OCI-LY1 (cell line): ENCODE measurements at regions not wholly inside any gene's neighbourhood (a gene's known extent, or its start where the extent isn't known, plus 50 kb on each side); places are given as distances from the start of the nearest gene placed in this dataset.

Experiments used
- H2AFZ ChIP-seq: fragments of 200-600 bp; sonication (generic), shearing (Covaris generic); 2 replicates; pipeline ENCODE4 v1.6.0; 2014; ENCODE audit warnings: antibody characterized with exemption, mild to moderate bottlenecking, low read length
- H3F3A ChIP-seq: fragments of 200-600 bp; sonication (generic), shearing (Covaris generic); 2 replicates; pipeline ENCODE4 v1.6.0; 2014; ENCODE audit warnings: mild to moderate bottlenecking, antibody characterized with exemption, low read length, moderate library complexity; ENCODE audit not compliant: insufficient read depth
- H3K27ac ChIP-seq: fragments of 200-600 bp; sonication (generic); 2 replicates; pipeline ENCODE4 v1.5.1; 2014; ENCODE audit warnings: low read length, mixed run types, mild to moderate bottlenecking, low read depth; ENCODE audit not compliant: poor library complexity, severe bottlenecking
- H3K27me3 ChIP-seq: fragments of 200-600 bp; sonication (generic); 2 replicates; pipeline ENCODE4 v1.6.0; 2014; ENCODE audit warnings: antibody characterized with exemption, mild to moderate bottlenecking, low read length, moderate library complexity; ENCODE audit not compliant: insufficient read depth
- H3K36me3 ChIP-seq: fragments of 200-600 bp; sonication (generic); 2 replicates; pipeline ENCODE4 v1.6.1; 2014; ENCODE audit warnings: mild to moderate bottlenecking, antibody characterized with exemption, low read length, moderate library complexity, mixed read lengths; ENCODE audit not compliant: insufficient read depth
- H3K4me1 ChIP-seq: fragments of 200-600 bp; sonication (generic); 2 replicates; pipeline ENCODE4 v1.5.1; 2014; ENCODE audit warnings: mild to moderate bottlenecking, low read length, moderate library complexity; ENCODE audit not compliant: insufficient read depth, severe bottlenecking
- H3K4me2 ChIP-seq: fragments of 200-600 bp; sonication (generic), shearing (Covaris generic); 2 replicates; pipeline ENCODE4 v1.6.1; 2014; ENCODE audit warnings: low read length
- H3K4me3 ChIP-seq: fragments of 200-600 bp; sonication (generic); 2 replicates; pipeline ENCODE4 v1.5.1; 2014; ENCODE audit warnings: low read length, low read depth, mild to moderate bottlenecking, mixed read lengths; ENCODE audit not compliant: poor library complexity, severe bottlenecking
- H3K79me2 ChIP-seq: fragments of 200-600 bp; shearing (Covaris generic); 2 replicates; pipeline ENCODE4 v1.6.1; 2016; ENCODE audit warnings: mixed run types, low read length, mixed read lengths; ENCODE audit not compliant: insufficient read depth
- H3K9ac ChIP-seq: fragments of 200-600 bp; sonication (generic), shearing (Covaris generic); 2 replicates; pipeline ENCODE4 v1.6.1; 2014; ENCODE audit warnings: mild to moderate bottlenecking, low read length, mixed read lengths
- H3K9me2 ChIP-seq: fragments of 200-600 bp; sonication (generic), shearing (Covaris generic); 2 replicates; pipeline ENCODE4 v1.6.1; 2014; ENCODE audit warnings: low read depth, mild to moderate bottlenecking, low read length, mixed read lengths
- H3K9me3 ChIP-seq: fragments of 200-600 bp; shearing (Covaris generic); 2 replicates; pipeline ENCODE4 v1.6.1; 2014; ENCODE audit warnings: low read length, mixed read lengths
- H4K20me1 ChIP-seq: fragments of 200-600 bp; sonication (generic), shearing (Covaris generic); 2 replicates; pipeline ENCODE4 v1.6.0; 2016; ENCODE audit warnings: mild to moderate bottlenecking, low read length; ENCODE audit not compliant: insufficient read depth
- EZH2 ChIP-seq: fragments of 200-600 bp; sonication (generic), shearing (Covaris generic); IDR thresholded peaks from 2 replicates; pipeline ENCODE4 v1.8.0; 2017; ENCODE audit warnings: borderline replicate concordance, mixed run types, mild to moderate bottlenecking, antibody characterized with exemption, low read length, moderate library complexity, mixed read lengths
- TF ChIP-seq, protein P1 (sequence below): fragments of 200-600 bp; sonication (generic), shearing (Covaris generic); IDR thresholded peaks from 2 replicates; pipeline ENCODE4 v1.5.1; 2017; ENCODE audit warnings: mild to moderate bottlenecking, antibody characterized with exemption, low read length, moderate library complexity, mixed read lengths

DNA sequence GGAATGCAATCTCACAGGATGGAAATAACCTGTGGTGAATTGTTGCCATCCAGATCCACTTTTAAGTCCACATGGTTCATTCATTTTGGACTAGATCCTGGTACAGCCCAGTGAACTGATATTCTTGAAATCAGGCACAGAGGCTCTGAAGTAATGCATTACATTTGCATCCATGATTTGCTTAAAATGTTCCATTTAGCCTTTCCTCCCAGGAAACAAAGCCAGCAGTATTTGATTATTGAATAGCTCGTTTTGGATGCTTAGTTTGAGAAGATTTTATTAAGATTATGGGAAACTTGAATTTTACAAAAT lies 995.8 kb upstream of the CDH2 start:
- no peak overlapping the region for H2AFZ ChIP-seq
- no peak overlapping the region for H3K27ac ChIP-seq
- H3K27me3 ChIP-seq, result no peaks in the 10 kb centered on the region
- H4K20me1 ChIP-seq, result no peaks in the 10 kb centered on the region
- H3K9me3 ChIP-seq, result no peaks in the 10 kb centered on the region
- no peaks in the 10 kb centered on the region for H3K4me1 ChIP-seq
- H3K9ac ChIP-seq, result no peak overlapping the region
- no peak overlapping the region for H3K4me3 ChIP-seq
- H3K4me2 ChIP-seq, result no peak overlapping the region
- H3F3A ChIP-seq, result no peaks in the 10 kb centered on the region
- H3K79me2 ChIP-seq, result no peaks in the 10 kb centered on the region
- H3K36me3 ChIP-seq, result no peaks in the 10 kb centered on the region
- TF ChIP-seq EZH2, result no peak
- TF ChIP-seq, protein P1, sequence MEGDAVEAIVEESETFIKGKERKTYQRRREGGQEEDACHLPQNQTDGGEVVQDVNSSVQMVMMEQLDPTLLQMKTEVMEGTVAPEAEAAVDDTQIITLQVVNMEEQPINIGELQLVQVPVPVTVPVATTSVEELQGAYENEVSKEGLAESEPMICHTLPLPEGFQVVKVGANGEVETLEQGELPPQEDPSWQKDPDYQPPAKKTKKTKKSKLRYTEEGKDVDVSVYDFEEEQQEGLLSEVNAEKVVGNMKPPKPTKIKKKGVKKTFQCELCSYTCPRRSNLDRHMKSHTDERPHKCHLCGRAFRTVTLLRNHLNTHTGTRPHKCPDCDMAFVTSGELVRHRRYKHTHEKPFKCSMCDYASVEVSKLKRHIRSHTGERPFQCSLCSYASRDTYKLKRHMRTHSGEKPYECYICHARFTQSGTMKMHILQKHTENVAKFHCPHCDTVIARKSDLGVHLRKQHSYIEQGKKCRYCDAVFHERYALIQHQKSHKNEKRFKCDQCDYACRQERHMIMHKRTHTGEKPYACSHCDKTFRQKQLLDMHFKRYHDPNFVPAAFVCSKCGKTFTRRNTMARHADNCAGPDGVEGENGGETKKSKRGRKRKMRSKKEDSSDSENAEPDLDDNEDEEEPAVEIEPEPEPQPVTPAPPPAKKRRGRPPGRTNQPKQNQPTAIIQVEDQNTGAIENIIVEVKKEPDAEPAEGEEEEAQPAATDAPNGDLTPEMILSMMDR, result no peak
- H3K9me2 ChIP-seq, result no peaks in the 10 kb centered on the region

DNA sequence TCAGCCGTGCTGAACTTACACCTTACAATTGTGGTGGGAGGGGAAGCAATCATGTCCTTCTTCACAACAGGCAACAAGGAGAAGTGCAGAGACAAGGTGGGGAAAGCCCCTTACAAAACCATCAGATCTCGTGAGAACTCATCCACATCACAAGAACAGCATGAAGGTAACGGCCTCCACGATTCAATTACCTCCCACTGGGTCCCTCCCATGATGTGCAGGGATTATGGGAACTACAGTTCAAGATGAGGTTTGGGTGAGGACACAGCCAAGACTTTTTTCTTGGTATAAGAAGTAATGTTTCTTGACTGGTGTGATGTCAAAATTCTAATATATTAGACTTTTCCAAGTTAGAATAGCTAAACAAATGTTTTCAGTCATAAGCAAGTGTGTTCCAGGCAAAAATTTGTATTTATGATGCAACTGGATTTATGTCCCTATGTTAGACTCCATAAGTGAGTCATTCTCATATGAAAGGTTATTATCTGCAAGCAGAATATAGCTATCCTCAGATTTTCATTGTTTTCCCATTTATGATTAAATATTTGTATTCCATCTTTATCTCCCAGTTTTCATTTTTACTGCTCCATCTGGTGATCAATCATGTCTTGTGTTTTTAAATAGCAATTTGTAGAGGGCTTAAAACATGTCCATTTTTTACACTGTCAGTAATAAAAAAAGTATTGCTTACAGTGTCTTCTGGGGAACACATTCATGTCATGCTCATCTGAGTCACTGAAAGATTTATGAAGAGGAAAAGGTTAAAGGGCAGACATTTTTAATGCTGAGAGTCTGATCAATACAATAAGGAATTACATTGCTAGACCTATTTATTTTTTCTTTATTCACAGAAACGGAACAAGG lies 995.2 kb upstream of the CDH2 start:
- no peak overlapping the region for H3K27ac ChIP-seq
- no peaks in the 10 kb centered on the region for H4K20me1 ChIP-seq
- H3K4me1 ChIP-seq, result no peaks in the 10 kb centered on the region
- H3K4me3 ChIP-seq, result no peak overlapping the region
- H3K9ac ChIP-seq, result no peak overlapping the region
- TF ChIP-seq EZH2, result no peak
- TF ChIP-seq, protein P1, result no peak
- H3K9me3 ChIP-seq, result no peaks in the 10 kb centered on the region
- H3F3A ChIP-seq, result no peaks in the 10 kb centered on the region
- no peaks in the 10 kb centered on the region for H3K9me2 ChIP-seq
- H3K79me2 ChIP-seq, result no peaks in the 10 kb centered on the region
- H2AFZ ChIP-seq, result no peak overlapping the region
- no peaks in the 10 kb centered on the region for H3K36me3 ChIP-seq
- H3K27me3 ChIP-seq, result no peaks in the 10 kb centered on the region
- H3K4me2 ChIP-seq, result no peak overlapping the region

DNA sequence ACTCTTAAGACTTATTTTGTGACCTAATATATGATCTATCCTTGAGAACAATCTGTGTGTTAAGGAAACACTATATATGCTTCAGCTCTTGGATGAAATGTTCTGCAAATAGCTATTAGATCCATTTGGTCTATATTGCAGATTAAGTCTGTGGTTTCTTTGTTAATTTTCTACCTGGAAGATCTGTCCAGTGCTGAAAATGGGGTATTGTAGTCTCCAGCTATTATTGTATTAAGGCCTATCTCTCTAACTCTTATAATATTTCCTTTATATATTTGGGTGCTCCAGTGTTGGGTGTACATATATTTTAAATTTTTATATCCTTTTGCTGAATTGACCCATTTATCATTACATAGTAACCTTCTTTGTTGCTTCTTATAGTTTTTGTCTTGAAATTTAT lies 992.7 kb upstream of the CDH2 start:
- H3K9ac ChIP-seq, result no peak overlapping the region
- H3F3A ChIP-seq, result no peaks in the 10 kb centered on the region
- no peaks in the 10 kb centered on the region for H3K27me3 ChIP-seq
- no peaks in the 10 kb centered on the region for H4K20me1 ChIP-seq
- H3K4me3 ChIP-seq, result no peak overlapping the region
- TF ChIP-seq EZH2, result no peak
- TF ChIP-seq, protein P1, result no peak
- no peaks in the 10 kb centered on the region for H3K36me3 ChIP-seq
- H2AFZ ChIP-seq, result no peak overlapping the region
- no peaks in the 10 kb centered on the region for H3K9me3 ChIP-seq
- H3K9me2 ChIP-seq, result no peaks in the 10 kb centered on the region
- no peak overlapping the region for H3K4me2 ChIP-seq
- no peaks in the 10 kb centered on the region for H3K4me1 ChIP-seq
- H3K27ac ChIP-seq, result no peak overlapping the region
- no peaks in the 10 kb centered on the region for H3K79me2 ChIP-seq
